Transverse colon (tissue), 3 donors: ENCODE measurements at regions not wholly inside any gene's neighbourhood (a gene's known extent, or its start where the extent isn't known, plus 50 kb on each side); places are given as distances from the start of the nearest gene placed in this dataset.

Experiments
- CTCF ChIP-seq, 5 experiments: fragments of 200-600 bp in 3 of 5; fragments of 450-650 bp in 2 of 5; sonication (generic) in 3 of 5; IDR thresholded peaks; 1 replicate in 2 of 5; 2 replicates in 3 of 5; pipeline ENCODE4 v1.5.1; 2016 to 2017; ENCODE audit warnings: antibody characterized with exemption in 5 of 5, inconsistent platforms in 3 of 5, mild to moderate bottlenecking in 2 of 5, moderate library complexity in 1 of 5
- EP300 ChIP-seq: sonication (generic); formaldehyde crosslinking; IDR thresholded peaks from one replicate; pipeline ENCODE4 v1.6.1; 2017; ENCODE audit warnings: antibody characterized with exemption, low read depth
- POLR2A ChIP-seq: fragments of 450-650 bp; IDR thresholded peaks from one replicate; pipeline ENCODE4 v1.6.1; 2016; ENCODE audit warnings: antibody characterized with exemption, mild to moderate bottlenecking, moderate library complexity

- TF ChIP-seq POLR2A, result no peak
- TF ChIP-seq CTCF (IDR thresholded peaks at IDR 0.05), result no peak
- no peak for TF ChIP-seq EP300
Measured at GRCh38 chr11:101305496-101305895, 175.9 kb upstream of the PGR start.
